ENCODE measurements at regions not wholly inside any gene's neighbourhood (a gene's known extent, or its start where the extent isn't known, plus 50 kb on each side); places are given as distances from the start of the nearest gene placed in this dataset.

DNA sequence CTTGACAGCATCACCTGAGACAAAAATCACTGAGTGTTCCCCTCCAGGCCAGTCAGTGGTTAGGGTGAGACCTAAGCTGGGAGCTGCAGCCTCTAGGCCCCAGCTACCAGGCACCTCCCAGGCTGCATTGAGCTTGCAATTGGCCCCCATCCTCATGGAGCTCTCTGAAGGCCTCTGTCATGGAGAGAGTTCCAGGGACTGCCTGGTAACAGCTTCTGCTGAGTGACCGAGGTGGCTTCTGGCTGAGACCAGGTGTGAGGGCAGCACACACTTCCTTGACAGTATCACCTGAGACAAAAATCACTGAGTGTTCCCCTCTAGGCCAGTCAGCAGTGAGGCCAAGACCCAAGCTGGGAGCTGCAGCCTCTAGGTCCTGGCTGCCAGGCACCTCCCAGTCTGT, 283.0 kb downstream of the SMOC2 start:
- no peak for FAIRE-seq

GRCh38 chr6:168722397-168722796, 281.4 kb downstream of the SMOC2 start:
- FAIRE-seq (no peak), DNase-seq (ENCODE audit: extremely low spot score, insufficient read length, low read depth) (no peak)

More for the DNA sequence above, 283.0 kb downstream of the SMOC2 start:
- no peak for DNase-seq (ENCODE audit: extremely low spot score, insufficient read length, low read depth)

DNA sequence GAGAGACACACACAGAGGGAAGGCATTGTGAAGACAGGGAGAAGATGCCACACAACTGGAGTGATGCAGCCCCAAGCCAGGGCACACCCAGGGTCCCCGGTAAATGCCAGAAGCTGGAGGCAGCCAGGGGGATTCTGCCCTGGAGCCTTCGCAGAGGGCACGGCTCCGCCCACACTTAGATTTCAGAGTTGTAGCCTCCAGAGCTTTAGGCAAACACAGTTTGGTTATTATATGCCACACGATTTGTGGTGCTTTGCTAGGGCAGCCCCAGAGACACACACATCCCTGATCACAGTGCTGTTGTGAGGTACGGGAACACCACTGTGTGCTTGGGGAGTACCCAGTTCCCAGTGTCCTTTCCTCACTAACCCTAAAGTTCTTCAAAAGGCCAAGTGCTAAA, 280.6 kb downstream of the SMOC2 start:
- FAIRE-seq (no peak), DNase-seq (ENCODE audit: extremely low spot score, insufficient read length, low read depth) (no peak)

- FAIRE-seq (no peak), DNase-seq (ENCODE audit: extremely low spot score, insufficient read length, low read depth) (no peak)
Observed at GRCh38 chr6:168719901-168720300, 278.9 kb downstream of the SMOC2 start.

GRCh38 chr6:168718821-168719475, 278.0 kb downstream of the SMOC2 start:
- DNase-seq (ENCODE audit: extremely low spot score, insufficient read length, low read depth) (no peak), FAIRE-seq (no peak)
